ENCODE measurements at regions not wholly inside any gene's neighbourhood (a gene's known extent, or its start where the extent isn't known, plus 50 kb on each side); places are given as distances from the start of the nearest gene placed in this dataset.

DNA sequence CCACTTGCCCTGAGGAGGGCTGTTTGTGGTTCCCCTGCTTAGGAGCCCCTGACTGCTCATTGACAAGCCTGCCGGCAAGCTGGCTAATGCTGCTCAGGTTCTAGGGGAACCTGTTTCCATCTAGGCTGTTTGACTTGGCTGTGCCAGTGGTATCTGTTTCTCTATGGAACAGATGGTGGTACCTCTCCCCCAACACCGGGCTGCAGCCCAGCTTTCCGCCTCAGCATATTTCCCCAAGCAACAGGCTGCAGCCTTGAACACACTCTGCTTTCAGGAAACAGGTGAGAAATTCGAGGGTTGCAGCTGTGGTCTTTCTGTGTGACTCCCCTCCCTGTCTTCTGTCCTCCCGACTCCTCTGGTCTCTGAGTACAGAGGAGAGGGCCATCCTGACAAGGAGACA, 132.3 kb downstream of the TMEM132E start:
- no peak for DNase-seq
- 60% methylated on average over 3 of the region's 5 CpGs for WGBS (ENCODE audit: insufficient coverage)
- no peaks in the 10 kb centered on the region for H3K4me1 Mint-ChIP-seq
- no peaks in the 10 kb centered on the region for H3K36me3 Mint-ChIP-seq
- H3K9me3 ChIP-seq (replicated peaks in 1 of 2; ENCODE audit: control insufficient read depth in 1 of 2, insufficient read depth in 1 of 2, low read length in 2 of 2), result no peaks in the 10 kb centered on the region
- no peak overlapping the region for H3K4me3 ChIP-seq (replicated peaks in 1 of 3; ENCODE audit: low read depth in 2 of 3, low read length in 3 of 3)
- TF ChIP-seq, protein P1, sequence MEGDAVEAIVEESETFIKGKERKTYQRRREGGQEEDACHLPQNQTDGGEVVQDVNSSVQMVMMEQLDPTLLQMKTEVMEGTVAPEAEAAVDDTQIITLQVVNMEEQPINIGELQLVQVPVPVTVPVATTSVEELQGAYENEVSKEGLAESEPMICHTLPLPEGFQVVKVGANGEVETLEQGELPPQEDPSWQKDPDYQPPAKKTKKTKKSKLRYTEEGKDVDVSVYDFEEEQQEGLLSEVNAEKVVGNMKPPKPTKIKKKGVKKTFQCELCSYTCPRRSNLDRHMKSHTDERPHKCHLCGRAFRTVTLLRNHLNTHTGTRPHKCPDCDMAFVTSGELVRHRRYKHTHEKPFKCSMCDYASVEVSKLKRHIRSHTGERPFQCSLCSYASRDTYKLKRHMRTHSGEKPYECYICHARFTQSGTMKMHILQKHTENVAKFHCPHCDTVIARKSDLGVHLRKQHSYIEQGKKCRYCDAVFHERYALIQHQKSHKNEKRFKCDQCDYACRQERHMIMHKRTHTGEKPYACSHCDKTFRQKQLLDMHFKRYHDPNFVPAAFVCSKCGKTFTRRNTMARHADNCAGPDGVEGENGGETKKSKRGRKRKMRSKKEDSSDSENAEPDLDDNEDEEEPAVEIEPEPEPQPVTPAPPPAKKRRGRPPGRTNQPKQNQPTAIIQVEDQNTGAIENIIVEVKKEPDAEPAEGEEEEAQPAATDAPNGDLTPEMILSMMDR (IDR thresholded peaks at IDR 0.05), result no peak
- H3K27ac ChIP-seq (ENCODE audit: low read depth in 1 of 2, low read length in 2 of 2), result no peak overlapping the region
- intact Hi-C loops (cut with micrococcal nuclease), result no loop called here
- H3K4me1 ChIP-seq (ENCODE audit: control insufficient read depth in 1 of 2, insufficient read depth in 2 of 2, low read length in 2 of 2), result no peaks in the 10 kb centered on the region
- H3K9ac ChIP-seq (ENCODE audit: insufficient read depth, low read length, poor library complexity, severe bottlenecking), result no peak overlapping the region
- no peaks in the 10 kb centered on the region for H4K20me1 ChIP-seq (ENCODE audit: insufficient read depth, low read length)
- peak overlapping the region in 1 of 7 donors; percentile 41 for H3K27ac Mint-ChIP-seq
- no peaks in the 10 kb centered on the region for H3K79me2 ChIP-seq (ENCODE audit: insufficient read depth, low read length)
- peaks cover 0 to 2% (median 0%) of the 10 kb centered on the region in 7 donors for H3K9me3 Mint-ChIP-seq
- no peaks in the 10 kb centered on the region for H3K36me3 ChIP-seq (replicated peaks in 1 of 2; ENCODE audit: control insufficient read depth in 1 of 2, insufficient read depth in 2 of 2, low read length in 2 of 2)
- H3K27me3 Mint-ChIP-seq (ENCODE audit: low read depth in 3 of 3), result peaks cover 4% of the 10 kb centered on the region in 3 donors
- no peaks in the 10 kb centered on the region for H3K27me3 ChIP-seq (ENCODE audit: control insufficient read depth in 2 of 2, insufficient read depth in 2 of 2, low read length in 2 of 2)
- no peak overlapping the region for H2AFZ ChIP-seq (ENCODE audit: insufficient read depth, low read depth, low read length, poor library complexity, severe bottlenecking)
- H3K4me2 ChIP-seq (replicated peaks; ENCODE audit: extremely low read depth, low read length, poor library complexity, severe bottlenecking), result no peak overlapping the region
- no peak overlapping the region for H3K4me3 Mint-ChIP-seq

- H3K27me3 Mint-ChIP-seq (ENCODE audit: low read depth in 3 of 3), result peaks cover 4% of the 10 kb centered on the region in 3 donors
- intact Hi-C loops (cut with micrococcal nuclease), result no loop called here
- Histone ChIP-seq H3K27ac (ENCODE audit: low read depth in 1 of 2, low read length in 2 of 2) (no peak overlapping the region), H3K79me2 (ENCODE audit: insufficient read depth, low read length) (no peaks in the 10 kb centered on the region), H4K20me1 (ENCODE audit: insufficient read depth, low read length) (no peaks in the 10 kb centered on the region), H3K9me3 (replicated peaks in 1 of 2; ENCODE audit: control insufficient read depth in 1 of 2, insufficient read depth in 1 of 2, low read length in 2 of 2) (no peaks in the 10 kb centered on the region), H3K36me3 (replicated peaks in 1 of 2; ENCODE audit: control insufficient read depth in 1 of 2, insufficient read depth in 2 of 2, low read length in 2 of 2) (no peaks in the 10 kb centered on the region), H3K27me3 (ENCODE audit: control insufficient read depth in 2 of 2, insufficient read depth in 2 of 2, low read length in 2 of 2) (no peaks in the 10 kb centered on the region), H3K9ac (ENCODE audit: insufficient read depth, low read length, poor library complexity, severe bottlenecking) (no peak overlapping the region), H3K4me3 (replicated peaks in 1 of 3; ENCODE audit: low read depth in 2 of 3, low read length in 3 of 3) (no peak overlapping the region), H2AFZ (ENCODE audit: insufficient read depth, low read depth, low read length, poor library complexity, severe bottlenecking) (no peak overlapping the region), H3K4me1 (ENCODE audit: control insufficient read depth in 1 of 2, insufficient read depth in 2 of 2, low read length in 2 of 2) (no peaks in the 10 kb centered on the region), H3K4me2 (replicated peaks; ENCODE audit: extremely low read depth, low read length, poor library complexity, severe bottlenecking) (no peak overlapping the region)
- H3K36me3 Mint-ChIP-seq, result no peaks in the 10 kb centered on the region
- no peak overlapping the region for H3K4me3 Mint-ChIP-seq
- TF ChIP-seq, protein P1 (IDR thresholded peaks at IDR 0.05), result no peak
- DNase-seq, result no peak
- 100% methylated on average over 1 of the region's 3 CpGs for WGBS (ENCODE audit: insufficient coverage)
- no peaks in the 10 kb centered on the region for H3K4me1 Mint-ChIP-seq
- peaks cover 0 to 2% (median 0%) of the 10 kb centered on the region in 7 donors for H3K9me3 Mint-ChIP-seq
- no peak overlapping the region for H3K27ac Mint-ChIP-seq
Measured at GRCh38 chr17:34710226-34710625, 130.8 kb downstream of the TMEM132E start.
